Fibroblast of lung (primary cell): ENCODE measurements at regions not wholly inside any gene's neighbourhood (a gene's known extent, or its start where the extent isn't known, plus 50 kb on each side); places are given as distances from the start of the nearest gene placed in this dataset.

Experiments
- DNase-seq, 2 donors: peaks; one replicate each; pipeline versions ENCODE4 v3.0.0 to v3.0.0-alpha.2; 2010; ENCODE audit warnings: low read depth in 2 of 2
- H2AFZ ChIP-seq: 2 replicates; pipeline ENCODE4 v1.5.1; 2012; ENCODE audit warnings: low read length, control low read depth, inconsistent platforms
- H3K27ac ChIP-seq: 2 replicates; pipeline ENCODE4 v1.5.1; 2011; ENCODE audit warnings: low read length, control low read depth; ENCODE audit not compliant: insufficient read depth
- H3K27me3 ChIP-seq: 2 replicates; pipeline ENCODE4 v1.5.1; 2011; ENCODE audit warnings: mild to moderate bottlenecking, low read length; ENCODE audit not compliant: control insufficient read depth, insufficient read depth
- H3K36me3 ChIP-seq: 2 replicates; pipeline ENCODE4 v1.5.1; 2011; ENCODE audit warnings: low read length; ENCODE audit not compliant: control insufficient read depth, insufficient read depth
- H3K4me1 ChIP-seq: 2 replicates; pipeline ENCODE4 v1.5.1; 2011; ENCODE audit warnings: low read length; ENCODE audit not compliant: control insufficient read depth, insufficient read depth; ENCODE audit errors: extremely low read depth
- H3K4me2 ChIP-seq: 2 replicates; pipeline ENCODE4 v1.5.1; 2011; ENCODE audit warnings: low read length, control low read depth; ENCODE audit not compliant: insufficient read depth; ENCODE audit errors: extremely low read depth
- H3K4me3 ChIP-seq, 4 experiments: fragments of 200-600 bp in 1 of 4; sonication (generic) in 1 of 4; replicated peaks in 1 of 4; 2 replicates each; pipeline ENCODE4 v1.5.1; 2011 to 2016; ENCODE audit warnings: low read length in 4 of 4, low read depth in 3 of 4, mild to moderate bottlenecking in 3 of 4, control low read depth in 2 of 4, inconsistent platforms in 1 of 4, mixed read lengths in 1 of 4; ENCODE audit not compliant: insufficient read depth in 1 of 4; ENCODE audit errors: control extremely low read depth in 1 of 4
- H3K79me2 ChIP-seq: 2 replicates; pipeline ENCODE4 v1.5.1; 2012; ENCODE audit warnings: mild to moderate bottlenecking, low read length, inconsistent platforms; ENCODE audit not compliant: control insufficient read depth, insufficient read depth
- H3K9ac ChIP-seq: 2 replicates; pipeline ENCODE4 v1.5.1; 2011; ENCODE audit warnings: mild to moderate bottlenecking, low read length, control low read depth; ENCODE audit not compliant: insufficient read depth
- H3K9me3 ChIP-seq: 2 replicates; pipeline ENCODE4 v1.5.1; 2012; ENCODE audit warnings: low read depth, low read length; ENCODE audit not compliant: control insufficient read depth, insufficient read depth
- H4K20me1 ChIP-seq: 2 replicates; pipeline ENCODE4 v1.5.1; 2011; ENCODE audit warnings: low read length; ENCODE audit not compliant: control insufficient read depth, insufficient read depth; ENCODE audit errors: extremely low read depth
- EZH2 ChIP-seq: IDR thresholded peaks from 2 replicates; pipeline ENCODE4 v1.5.1; 2012; ENCODE audit warnings: low read length, control low read depth, mild to moderate bottlenecking; ENCODE audit errors: missing control alignments
- TF ChIP-seq, protein P1 (sequence below), 2 donors: IDR thresholded peaks in 1 of 2; conservative IDR thresholded peaks in 1 of 2; 1 replicate in 1 of 2; 2 replicates in 1 of 2; pipeline ENCODE4 v1.5.1; 2011 to 2012; ENCODE audit warnings: low read length in 2 of 2, control low read depth in 1 of 2, inconsistent platforms in 1 of 2, low read depth in 1 of 2, mild to moderate bottlenecking in 1 of 2

DNA sequence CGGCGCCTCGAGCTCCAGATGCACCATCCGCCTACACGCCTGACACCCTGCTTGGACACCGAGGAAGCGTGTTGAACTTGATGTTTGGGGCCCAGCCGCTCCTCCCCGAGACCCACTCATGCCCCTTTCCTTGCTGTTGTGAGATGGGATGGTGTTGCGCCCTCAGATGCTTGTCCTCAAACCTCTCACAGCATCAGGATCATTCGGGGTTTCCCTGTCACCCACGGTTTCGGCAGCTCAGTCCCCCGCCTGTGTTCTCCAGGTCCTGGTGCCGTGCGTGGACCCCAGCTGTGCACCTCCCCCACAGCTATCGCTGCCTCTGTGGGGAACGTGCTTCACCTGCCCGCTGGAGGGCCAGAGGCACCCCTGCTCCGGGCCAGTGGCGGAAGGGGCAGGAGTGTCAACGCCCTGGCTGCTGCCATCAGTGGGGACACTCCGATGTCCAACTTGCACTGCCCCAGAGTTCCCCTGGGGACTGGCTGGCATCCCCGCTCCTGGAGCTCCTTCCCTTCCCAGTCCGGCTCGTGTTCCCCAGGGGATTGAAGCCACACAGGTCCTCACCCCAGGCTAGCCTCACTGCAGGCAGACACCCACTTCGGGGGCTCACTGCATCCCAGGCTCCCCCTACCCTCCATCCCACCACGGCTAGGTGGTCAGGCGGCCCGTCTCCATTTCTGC lies 82.3 kb upstream of the ADRA2C start:
- H3K4me2 ChIP-seq: no peak overlapping the region
- no peak for TF ChIP-seq EZH2
- no peaks in the 10 kb centered on the region for H3K79me2 ChIP-seq
- no peaks in the 10 kb centered on the region for H3K27me3 ChIP-seq
- H3K9ac ChIP-seq: no peak overlapping the region
- no peaks in the 10 kb centered on the region for H3K4me1 ChIP-seq
- H2AFZ ChIP-seq: no peak overlapping the region
- no peaks in the 10 kb centered on the region for H4K20me1 ChIP-seq
- no peaks in the 10 kb centered on the region for H3K9me3 ChIP-seq
- H3K36me3 ChIP-seq: no peaks in the 10 kb centered on the region
- no peak for DNase-seq
- H3K4me3 ChIP-seq: no peak overlapping the region
- no peak overlapping the region for H3K27ac ChIP-seq

DNA sequence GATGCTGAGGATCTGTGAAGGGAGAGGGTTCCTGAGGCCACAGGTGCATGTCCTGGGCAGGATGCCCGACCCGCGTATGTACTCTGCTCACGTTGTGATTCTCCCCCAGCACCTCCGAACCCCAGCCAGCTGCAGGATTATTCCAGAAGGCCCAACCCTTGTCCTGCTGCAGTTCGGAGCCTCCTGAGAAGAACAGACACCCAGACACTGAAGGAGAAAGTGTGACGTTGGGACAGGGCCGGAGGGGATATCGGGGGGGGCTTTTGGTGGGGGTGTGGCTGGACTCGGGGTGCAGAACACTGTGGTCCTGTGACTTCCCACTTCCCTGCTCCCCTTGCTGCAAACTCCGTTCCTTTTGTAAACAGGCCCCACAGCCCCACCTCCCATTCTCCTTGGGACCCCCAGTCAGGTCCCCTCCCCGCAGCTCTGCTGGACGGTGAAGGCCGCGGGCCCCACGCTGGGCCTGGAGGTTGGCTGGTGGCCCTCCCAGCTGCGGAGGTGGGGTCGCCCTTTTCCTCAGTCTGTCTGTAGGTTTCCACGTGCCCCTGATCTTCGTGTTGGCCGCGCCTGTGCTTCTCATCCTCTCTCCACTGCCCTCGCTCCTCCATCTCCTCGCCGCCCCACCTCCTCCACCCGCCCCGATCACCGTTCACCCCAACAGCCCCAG lies 83.0 kb upstream of the ADRA2C start:
- H3K9ac ChIP-seq: no peak overlapping the region
- no peaks in the 10 kb centered on the region for H3K27me3 ChIP-seq
- no peaks in the 10 kb centered on the region for H4K20me1 ChIP-seq
- H3K36me3 ChIP-seq: no peaks in the 10 kb centered on the region
- H3K27ac ChIP-seq: no peak overlapping the region
- no peak for DNase-seq
- no peak overlapping the region for H3K4me2 ChIP-seq
- H3K4me3 ChIP-seq: no peak overlapping the region
- no peak for TF ChIP-seq EZH2
- TF ChIP-seq, protein P1, sequence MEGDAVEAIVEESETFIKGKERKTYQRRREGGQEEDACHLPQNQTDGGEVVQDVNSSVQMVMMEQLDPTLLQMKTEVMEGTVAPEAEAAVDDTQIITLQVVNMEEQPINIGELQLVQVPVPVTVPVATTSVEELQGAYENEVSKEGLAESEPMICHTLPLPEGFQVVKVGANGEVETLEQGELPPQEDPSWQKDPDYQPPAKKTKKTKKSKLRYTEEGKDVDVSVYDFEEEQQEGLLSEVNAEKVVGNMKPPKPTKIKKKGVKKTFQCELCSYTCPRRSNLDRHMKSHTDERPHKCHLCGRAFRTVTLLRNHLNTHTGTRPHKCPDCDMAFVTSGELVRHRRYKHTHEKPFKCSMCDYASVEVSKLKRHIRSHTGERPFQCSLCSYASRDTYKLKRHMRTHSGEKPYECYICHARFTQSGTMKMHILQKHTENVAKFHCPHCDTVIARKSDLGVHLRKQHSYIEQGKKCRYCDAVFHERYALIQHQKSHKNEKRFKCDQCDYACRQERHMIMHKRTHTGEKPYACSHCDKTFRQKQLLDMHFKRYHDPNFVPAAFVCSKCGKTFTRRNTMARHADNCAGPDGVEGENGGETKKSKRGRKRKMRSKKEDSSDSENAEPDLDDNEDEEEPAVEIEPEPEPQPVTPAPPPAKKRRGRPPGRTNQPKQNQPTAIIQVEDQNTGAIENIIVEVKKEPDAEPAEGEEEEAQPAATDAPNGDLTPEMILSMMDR (conservative IDR thresholded peaks at IDR 0.05 in 1 of 2, IDR thresholded peaks at IDR 0.05 in 1 of 2; ENCODE audit: low read depth in 1 of 2, low read length in 2 of 2): no peak
- no peaks in the 10 kb centered on the region for H3K9me3 ChIP-seq
- no peaks in the 10 kb centered on the region for H3K79me2 ChIP-seq
- H3K4me1 ChIP-seq: no peaks in the 10 kb centered on the region
- H2AFZ ChIP-seq: no peak overlapping the region

DNA sequence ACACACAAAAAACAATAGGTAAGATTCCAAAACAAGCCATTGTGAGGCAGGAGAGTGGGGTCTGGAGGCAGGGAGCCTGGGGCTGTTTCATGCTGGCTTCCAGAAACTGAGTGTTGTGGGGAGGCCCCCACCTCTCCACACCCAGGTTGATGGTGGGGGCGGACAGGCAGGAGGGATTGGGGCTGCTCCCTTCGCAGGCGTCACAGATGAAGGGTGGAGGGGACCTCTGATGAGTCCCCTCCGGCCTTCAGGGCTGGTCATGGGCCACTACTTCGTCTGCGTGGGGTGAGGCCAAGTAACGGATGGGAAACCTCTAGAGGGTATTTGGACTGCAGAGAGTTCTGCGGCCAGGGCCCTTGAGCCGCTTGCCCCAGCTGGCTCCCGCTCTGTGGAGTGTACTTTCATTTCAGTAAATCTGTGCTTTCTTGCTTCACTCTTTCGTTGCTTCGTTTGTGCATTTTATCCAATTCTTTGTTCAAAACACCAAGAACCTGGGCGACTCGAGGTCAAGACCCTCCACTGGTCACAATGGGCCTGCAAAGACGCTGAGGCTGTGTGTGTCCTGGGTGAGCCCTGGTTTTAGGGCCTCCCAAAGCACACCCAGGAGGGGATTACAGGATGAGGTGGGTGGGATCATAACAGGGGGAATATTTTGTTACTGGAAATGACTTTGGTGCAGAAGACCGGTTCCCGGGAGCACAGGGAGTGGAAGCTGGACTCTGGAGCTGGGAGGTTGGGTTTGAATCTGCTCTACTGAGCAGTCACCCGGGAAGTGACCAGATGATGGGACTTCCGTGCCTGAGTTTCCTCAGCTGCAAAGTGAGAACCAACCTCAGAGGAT lies 83.7 kb upstream of the ADRA2C start:
- Histone ChIP-seq H3K36me3 (no peaks in the 10 kb centered on the region), H3K9me3 (no peaks in the 10 kb centered on the region), H3K79me2 (no peaks in the 10 kb centered on the region), H3K27me3 (no peaks in the 10 kb centered on the region), H4K20me1 (no peaks in the 10 kb centered on the region), H3K4me1 (no peaks in the 10 kb centered on the region), H3K9ac (no peak overlapping the region), H3K4me3 (no peak overlapping the region), H3K4me2 (no peak overlapping the region), H2AFZ (no peak overlapping the region), H3K27ac (no peak overlapping the region)
- no peak for DNase-seq
- TF ChIP-seq EZH2: no peak
- TF ChIP-seq, protein P1 (conservative IDR thresholded peaks at IDR 0.05 in 1 of 2, IDR thresholded peaks at IDR 0.05 in 1 of 2; ENCODE audit: low read depth in 1 of 2, low read length in 2 of 2): no peak
